Keratinocyte (primary cell): ENCODE measurements at regions not wholly inside any gene's neighbourhood (a gene's known extent, or its start where the extent isn't known, plus 50 kb on each side); places are given as distances from the start of the nearest gene placed in this dataset.

Experiments used
- DNase-seq: peaks from one replicate; pipeline ENCODE4 v3.0.0-alpha.2; 2011; ENCODE audit warnings: low read depth, missing footprints, low spot score
- FAIRE-seq: peaks from 2 replicates; lab custom pipeline; 2011; peaks lifted over from hg19 to GRCh38; lab: Jason Lieb, UNC
- H2AFZ ChIP-seq: 2 replicates; pipeline ENCODE4 v1.6.0; 2012; ENCODE audit warnings: low read length, control low read depth, inconsistent platforms; ENCODE audit not compliant: control insufficient read depth
- H3K27ac ChIP-seq: 2 replicates; pipeline ENCODE4 v1.5.1; 2011; ENCODE audit warnings: low read length; ENCODE audit not compliant: control insufficient read depth, insufficient read depth
- H3K27me3 ChIP-seq: 3 replicates; pipeline ENCODE4 v1.6.0; 2011; ENCODE audit warnings: low read length; ENCODE audit not compliant: control insufficient read depth, insufficient read depth; ENCODE audit errors: extremely low read depth
- H3K36me3 ChIP-seq, 2 experiments: 2 replicates in 1 of 2; 3 replicates in 1 of 2; pipeline ENCODE4 v1.5.1; 2011; ENCODE audit warnings: low read length in 2 of 2, mild to moderate bottlenecking in 1 of 2; ENCODE audit not compliant: control insufficient read depth in 2 of 2, insufficient read depth in 2 of 2; ENCODE audit errors: extremely low read depth in 1 of 2
- H3K4me1 ChIP-seq: 3 replicates; pipeline ENCODE4 v1.5.1; 2011; ENCODE audit warnings: low read length; ENCODE audit not compliant: control insufficient read depth, insufficient read depth; ENCODE audit errors: extremely low read depth
- H3K4me2 ChIP-seq: 3 replicates; pipeline ENCODE4 v1.6.0; 2011; ENCODE audit warnings: low read depth, low read length; ENCODE audit not compliant: control insufficient read depth, insufficient read depth; ENCODE audit errors: extremely low read depth
- H3K4me3 ChIP-seq, 3 experiments: fragments of 200-600 bp in 1 of 3; sonication (generic) in 1 of 3; 2 replicates in 2 of 3; 3 replicates in 1 of 3; pipeline ENCODE4 v1.5.1; 2011 to 2016; ENCODE audit warnings: low read length in 3 of 3, mild to moderate bottlenecking in 3 of 3, control low read depth in 2 of 3, inconsistent platforms in 1 of 3, low read depth in 1 of 3, mixed read lengths in 1 of 3, mixed run types in 1 of 3, moderate library complexity in 1 of 3; ENCODE audit not compliant: control insufficient read depth in 2 of 3, insufficient read depth in 2 of 3; ENCODE audit errors: extremely low read depth in 1 of 3
- H3K79me2 ChIP-seq: 2 replicates; pipeline ENCODE4 v1.6.0; 2012; ENCODE audit warnings: low read length; ENCODE audit not compliant: control insufficient read depth, insufficient read depth
- H3K9ac ChIP-seq: 3 replicates; pipeline ENCODE4 v1.6.0; 2011; ENCODE audit warnings: low read length; ENCODE audit not compliant: control insufficient read depth, insufficient read depth; ENCODE audit errors: extremely low read depth
- H3K9me1 ChIP-seq: 3 replicates; pipeline ENCODE4 v1.6.0; 2011; ENCODE audit warnings: low read length; ENCODE audit not compliant: control insufficient read depth, insufficient read depth; ENCODE audit errors: extremely low read depth
- H3K9me3 ChIP-seq: 2 replicates; pipeline ENCODE4 v1.5.1; 2012; ENCODE audit warnings: low read depth, low read length; ENCODE audit not compliant: control insufficient read depth
- H4K20me1 ChIP-seq: 3 replicates; pipeline ENCODE4 v1.6.0; 2011; ENCODE audit warnings: low read length; ENCODE audit not compliant: control insufficient read depth, insufficient read depth; ENCODE audit errors: extremely low read depth
- CTCF ChIP-seq, 3 experiments: IDR thresholded peaks in 1 of 3; conservative IDR thresholded peaks in 1 of 3; optimal IDR thresholded peaks in 1 of 3; 2 replicates in 2 of 3; 3 replicates in 1 of 3; pipeline versions ENCODE3 to v1.5.1; 2011; ENCODE audit warnings: low read length in 3 of 3, mild to moderate bottlenecking in 3 of 3, moderate library complexity in 2 of 3, control low read depth in 1 of 3, inconsistent platforms in 1 of 3; ENCODE audit not compliant: insufficient read depth in 2 of 3; ENCODE audit errors: extremely low read depth in 1 of 3
- EZH2 ChIP-seq: IDR thresholded peaks from one replicate; pipeline ENCODE4 v1.6.1; 2012; ENCODE audit warnings: inconsistent platforms, mild to moderate bottlenecking, low read length, moderate library complexity
- dilution Hi-C: fragments of 300-500 bp; cut with MboI; formaldehyde crosslinking; loops from one replicate; pipeline ENCODE4 v1.7.0; 2020; ENCODE audit warnings: low sequenced_read_pairs; ENCODE audit not compliant: extremely low pct_ligation_motif_present

DNA sequence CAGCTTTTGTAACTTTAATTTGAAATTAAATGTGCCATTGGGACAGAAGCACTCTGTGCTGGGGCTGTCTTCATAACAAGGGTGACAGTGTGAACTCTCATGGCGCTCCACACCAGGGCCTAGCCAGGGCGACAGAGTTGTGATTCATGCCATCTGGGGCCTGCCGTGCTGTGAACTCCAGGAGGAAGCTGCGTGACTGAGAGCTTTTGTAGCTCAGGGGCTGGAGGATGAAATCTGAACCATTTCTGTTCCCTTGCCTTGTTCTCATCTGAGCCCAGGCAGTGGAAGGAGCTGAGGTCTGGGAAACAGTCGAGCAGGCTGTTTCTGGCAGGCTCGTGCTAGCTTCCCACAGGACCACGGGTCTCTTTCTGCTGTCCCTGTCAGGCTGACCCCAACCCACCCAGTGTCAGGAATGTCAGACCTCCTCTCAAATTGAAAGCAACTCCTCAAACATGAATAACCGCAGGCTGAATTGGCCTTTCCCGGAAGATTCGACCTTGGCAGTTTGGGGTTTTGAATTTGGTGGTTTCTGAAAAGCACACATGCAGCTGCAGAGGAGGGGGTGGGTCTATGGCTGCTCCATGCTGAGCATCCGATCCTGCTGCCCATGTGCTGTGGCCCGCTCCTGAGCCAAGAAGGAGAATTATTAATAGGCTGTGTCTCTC is 69.2 kb upstream of the RPS23 start:
- no peak overlapping the region for H3K4me2 ChIP-seq
- DNase-seq (no peak), FAIRE-seq (no peak)
- no peak overlapping the region for H3K9ac ChIP-seq
- H3K9me3 ChIP-seq: no peaks in the 10 kb centered on the region
- H4K20me1 ChIP-seq: no peaks in the 10 kb centered on the region
- H3K36me3 ChIP-seq: no peaks in the 10 kb centered on the region
- dilution Hi-C loops: no loop called here
- H3K9me1 ChIP-seq: no peaks in the 10 kb centered on the region
- H2AFZ ChIP-seq: no peak overlapping the region
- no peak overlapping the region for H3K4me3 ChIP-seq
- H3K27me3 ChIP-seq: no peaks in the 10 kb centered on the region
- TF ChIP-seq EZH2: no peak
- no peak for TF ChIP-seq CTCF (optimal IDR thresholded peaks at IDR 0.05 in 1 of 3, IDR thresholded peaks at IDR 0.05 in 1 of 3, conservative IDR thresholded peaks at IDR 0.05 in 1 of 3; ENCODE audit: extremely low read depth in 1 of 3, insufficient read depth in 2 of 3, low read length in 3 of 3)
- H3K27ac ChIP-seq: no peak overlapping the region
- no peaks in the 10 kb centered on the region for H3K79me2 ChIP-seq
- H3K4me1 ChIP-seq: peaks cover 4% of the 10 kb centered on the region

- no peaks in the 10 kb centered on the region for H3K9me1 ChIP-seq
- DNase-seq (no peak), FAIRE-seq (no peak)
- no peaks in the 10 kb centered on the region for H3K36me3 ChIP-seq
- H3K27ac ChIP-seq: no peak overlapping the region
- H3K9me3 ChIP-seq: no peaks in the 10 kb centered on the region
- TF ChIP-seq EZH2 (no peak), CTCF (optimal IDR thresholded peaks at IDR 0.05 in 1 of 3, IDR thresholded peaks at IDR 0.05 in 1 of 3, conservative IDR thresholded peaks at IDR 0.05 in 1 of 3; ENCODE audit: extremely low read depth in 1 of 3, insufficient read depth in 2 of 3, low read length in 3 of 3) (no peak)
- no peak overlapping the region for H2AFZ ChIP-seq
- H3K79me2 ChIP-seq: no peaks in the 10 kb centered on the region
- dilution Hi-C loops: no loop called here
- no peak overlapping the region for H3K4me2 ChIP-seq
- no peak overlapping the region for H3K9ac ChIP-seq
- H3K4me1 ChIP-seq: no peaks in the 10 kb centered on the region
- no peak overlapping the region for H3K4me3 ChIP-seq
- no peaks in the 10 kb centered on the region for H3K27me3 ChIP-seq
- no peaks in the 10 kb centered on the region for H4K20me1 ChIP-seq
Measured at GRCh38 chr5:82346399-82347165, 68.4 kb upstream of the RPS23 start.
